Stomach (tissue), 4 donors: ENCODE measurements at regions not wholly inside any gene's neighbourhood (a gene's known extent, or its start where the extent isn't known, plus 50 kb on each side); places are given as distances from the start of the nearest gene placed in this dataset.

Experiments
- EP300 ChIP-seq: sonication (generic); formaldehyde crosslinking; IDR thresholded peaks from one replicate; pipeline ENCODE4 v1.6.1; 2017; ENCODE audit warnings: antibody characterized with exemption
- POLR2A ChIP-seq, 4 donors: fragments of 450-650 bp; IDR thresholded peaks; one replicate each; pipeline ENCODE4 v1.6.1; 2016; ENCODE audit warnings: antibody characterized with exemption in 4 of 4, control low read depth in 2 of 4, mild to moderate bottlenecking in 1 of 4, moderate library complexity in 1 of 4

DNA sequence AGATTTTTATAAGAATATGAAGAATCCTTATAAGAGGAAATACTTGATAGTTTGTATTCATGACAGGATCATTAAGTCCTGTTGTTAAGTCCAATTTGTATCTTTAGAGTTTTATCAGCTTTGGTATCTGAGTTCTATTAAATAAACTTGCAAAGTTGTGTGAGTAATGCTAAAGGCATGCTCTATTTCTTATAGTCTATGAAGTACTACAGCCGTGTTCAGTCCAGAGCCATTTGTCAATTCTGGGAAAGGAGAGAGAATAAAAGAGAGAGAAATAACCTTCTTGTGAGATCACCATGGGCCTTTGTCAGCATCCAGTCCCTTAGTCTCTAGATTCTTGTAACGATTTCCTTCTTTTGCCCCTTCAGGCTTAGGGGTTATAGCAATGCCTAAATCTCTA, 181.2 kb upstream of the POU3F2 start:
- TF ChIP-seq POLR2A (IDR thresholded peaks at IDR 0.05), result no peak
- TF ChIP-seq EP300, result no peak
